ENCODE measurements at regions not wholly inside any gene's neighbourhood (a gene's known extent, or its start where the extent isn't known, plus 50 kb on each side); places are given as distances from the start of the nearest gene placed in this dataset.

DNA sequence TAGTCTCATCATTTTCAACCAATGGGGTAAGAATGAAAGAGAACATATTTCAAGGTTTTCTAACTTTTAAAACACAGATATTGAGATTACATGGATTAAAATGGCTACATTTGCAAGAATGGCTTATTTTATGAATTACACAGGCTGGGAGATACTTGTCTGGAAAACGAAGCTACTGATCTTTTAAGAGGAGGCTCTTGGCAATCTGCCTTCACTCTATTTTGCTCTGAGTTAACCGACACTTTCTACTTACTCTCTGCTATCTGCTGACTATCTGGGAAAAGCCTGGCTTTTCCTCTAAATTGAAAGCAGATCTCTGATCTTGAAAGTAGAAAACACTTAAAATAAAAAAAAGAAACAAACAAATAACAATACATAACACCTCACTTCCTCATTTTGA is 325.4 kb upstream of the LINC00305 start:
- no peaks in the 10 kb centered on the region for H3K79me1 ChIP-seq (ENCODE audit: low read depth, low read length)

DNA sequence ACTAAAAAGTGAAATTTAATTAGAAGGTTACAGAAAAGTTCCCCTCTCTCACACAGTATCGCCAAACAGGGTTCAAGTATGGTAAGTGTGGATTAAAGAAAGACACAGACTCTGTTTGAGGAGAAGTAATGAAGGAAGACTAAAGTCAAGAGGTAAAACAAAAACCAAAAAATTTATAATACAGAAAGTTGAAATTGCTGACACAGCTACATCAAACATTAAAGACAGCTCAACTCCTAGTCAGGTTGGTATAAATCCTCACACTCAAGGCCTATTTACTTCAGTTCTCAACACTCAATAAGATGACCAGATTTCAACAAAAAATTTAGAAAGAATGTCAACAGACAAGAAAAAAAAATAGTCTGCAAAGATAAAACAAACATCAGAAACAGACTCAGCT is 300.5 kb upstream of the LINC00305 start:
- H4K8ac ChIP-seq (ENCODE audit: low read depth, low read length), result no peak overlapping the region
- H3K4me2 ChIP-seq (ENCODE audit: insufficient read depth, low read length, poor library complexity, severe bottlenecking), result no peak overlapping the region
- no peak overlapping the region for H3K4me3 ChIP-seq (ENCODE audit: low read length in 2 of 2)
- H3K4me1 ChIP-seq (ENCODE audit: control insufficient read depth in 2 of 2, insufficient read depth in 1 of 2, low read depth in 1 of 2, low read length in 2 of 2), result no peaks in the 10 kb centered on the region
- H2BK15ac ChIP-seq (ENCODE audit: low read length), result no peak overlapping the region
- H3K79me1 ChIP-seq (ENCODE audit: low read depth, low read length), result no peaks in the 10 kb centered on the region
- H3K18ac ChIP-seq (ENCODE audit: low read length), result no peak overlapping the region
- H3K36me3 ChIP-seq (replicated peaks in 1 of 2; ENCODE audit: control insufficient read depth in 2 of 2, insufficient read depth in 2 of 2, low read length in 2 of 2), result no peaks in the 10 kb centered on the region
- H3K9me3 ChIP-seq (replicated peaks in 1 of 2; ENCODE audit: control insufficient read depth in 2 of 2, insufficient read depth in 1 of 2, low read depth in 1 of 2, low read length in 2 of 2), result no peaks in the 10 kb centered on the region
- WGBS, 2 donors (ENCODE audit: extremely low coverage in 2 of 2, insufficient read length in 2 of 2, insufficient replicate concordance in 1 of 2), result no CpG with 5 or more reads among the region's 1 CpG
- no peaks in the 10 kb centered on the region for H3K27me3 ChIP-seq (ENCODE audit: control insufficient read depth in 3 of 3, insufficient read depth in 3 of 3, low read depth in 1 of 3, low read length in 3 of 3)
- H3K4ac ChIP-seq (ENCODE audit: low read length), result no peak overlapping the region
- no peak overlapping the region for H3K27ac ChIP-seq (replicated peaks; ENCODE audit: low read length)
- no peak overlapping the region for H2BK12ac ChIP-seq (ENCODE audit: low read length)
- DNase-seq (ENCODE audit: low spot score), result no peak
- no peak overlapping the region for H3K23ac ChIP-seq (ENCODE audit: low read depth, low read length, poor library complexity)
- no peak overlapping the region for H3K9ac ChIP-seq (ENCODE audit: low read depth, low read length, poor library complexity)
- no peak overlapping the region for H2BK5ac ChIP-seq (ENCODE audit: low read length)
- no peak overlapping the region for H3K14ac ChIP-seq (ENCODE audit: low read length)
- H2BK120ac ChIP-seq (ENCODE audit: low read depth, low read length), result no peak overlapping the region
- H2AK5ac ChIP-seq (ENCODE audit: low read depth, low read length), result no peak overlapping the region
- H2AFZ ChIP-seq (ENCODE audit: low read length), result no peak overlapping the region
- H4K91ac ChIP-seq (ENCODE audit: low read depth, low read length, poor library complexity), result no peak overlapping the region

More for the DNA sequence above, 325.4 kb upstream of the LINC00305 start:
- Histone ChIP-seq H2BK120ac (ENCODE audit: low read depth, low read length) (no peak overlapping the region), H4K91ac (ENCODE audit: low read depth, low read length, poor library complexity) (no peak overlapping the region), H3K9ac (ENCODE audit: low read depth, low read length, poor library complexity) (no peak overlapping the region), H3K9me3 (replicated peaks in 1 of 2; ENCODE audit: control insufficient read depth in 2 of 2, insufficient read depth in 1 of 2, low read depth in 1 of 2, low read length in 2 of 2) (no peaks in the 10 kb centered on the region), H3K4ac (ENCODE audit: low read length) (no peak overlapping the region), H3K14ac (ENCODE audit: low read length) (no peak overlapping the region), H3K27me3 (ENCODE audit: control insufficient read depth in 3 of 3, insufficient read depth in 3 of 3, low read depth in 1 of 3, low read length in 3 of 3) (no peaks in the 10 kb centered on the region), H4K8ac (ENCODE audit: low read depth, low read length) (no peak overlapping the region), H3K18ac (ENCODE audit: low read length) (no peak overlapping the region), H3K4me1 (ENCODE audit: control insufficient read depth in 2 of 2, insufficient read depth in 1 of 2, low read depth in 1 of 2, low read length in 2 of 2) (no peaks in the 10 kb centered on the region), H2AK5ac (ENCODE audit: low read depth, low read length) (no peak overlapping the region), H3K4me3 (ENCODE audit: low read length in 2 of 2) (no peak overlapping the region), H3K23ac (ENCODE audit: low read depth, low read length, poor library complexity) (no peak overlapping the region), H2BK12ac (ENCODE audit: low read length) (no peak overlapping the region), H3K27ac (replicated peaks; ENCODE audit: low read length) (no peak overlapping the region), H3K4me2 (ENCODE audit: insufficient read depth, low read length, poor library complexity, severe bottlenecking) (no peak overlapping the region), H2BK5ac (ENCODE audit: low read length) (no peak overlapping the region), H3K36me3 (replicated peaks in 1 of 2; ENCODE audit: control insufficient read depth in 2 of 2, insufficient read depth in 2 of 2, low read length in 2 of 2) (peaks cover 0 to 1% of the 10 kb centered on the region in 2 donors), H2AFZ (ENCODE audit: low read length) (no peak overlapping the region), H2BK15ac (ENCODE audit: low read length) (no peak overlapping the region)
- WGBS, 2 donors (ENCODE audit: extremely low coverage in 2 of 2, insufficient read length in 2 of 2, insufficient replicate concordance in 1 of 2), result no CpG with 5 or more reads among the region's 2 CpGs
- DNase-seq (ENCODE audit: low spot score), result no peak

DNA sequence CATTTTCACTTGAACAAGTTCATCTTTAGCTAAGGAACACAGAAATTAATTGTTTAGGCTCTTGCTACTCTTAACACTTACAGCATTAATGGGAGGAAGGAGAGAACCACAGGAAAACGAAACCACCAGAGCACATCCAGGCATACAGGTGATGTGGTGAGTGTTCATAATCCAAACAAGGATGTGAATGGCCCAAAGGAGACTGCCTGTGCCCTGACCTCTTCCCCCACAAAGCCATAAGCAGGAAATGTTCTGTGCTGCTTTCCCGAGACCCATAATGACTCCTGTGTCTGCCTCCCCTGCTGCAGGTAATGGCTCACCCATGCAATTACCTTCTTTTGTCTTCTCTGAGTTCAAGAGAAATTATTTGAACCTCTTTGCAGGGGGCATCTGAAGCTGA is 295.9 kb upstream of the LINC00305 start:
- Histone ChIP-seq H4K91ac (ENCODE audit: low read depth, low read length, poor library complexity) (no peak overlapping the region), H2AK5ac (ENCODE audit: low read depth, low read length) (no peak overlapping the region), H2BK15ac (ENCODE audit: low read length) (no peak overlapping the region), H3K9ac (ENCODE audit: low read depth, low read length, poor library complexity) (no peak overlapping the region), H3K4me1 (ENCODE audit: control insufficient read depth in 2 of 2, insufficient read depth in 1 of 2, low read depth in 1 of 2, low read length in 2 of 2) (no peaks in the 10 kb centered on the region), H3K4ac (ENCODE audit: low read length) (no peak overlapping the region), H3K9me3 (replicated peaks in 1 of 2; ENCODE audit: control insufficient read depth in 2 of 2, insufficient read depth in 1 of 2, low read depth in 1 of 2, low read length in 2 of 2) (no peaks in the 10 kb centered on the region), H3K23ac (ENCODE audit: low read depth, low read length, poor library complexity) (no peak overlapping the region), H3K27ac (replicated peaks; ENCODE audit: low read length) (no peak overlapping the region), H3K4me3 (ENCODE audit: low read length in 2 of 2) (no peak overlapping the region), H2BK12ac (ENCODE audit: low read length) (no peak overlapping the region), H2AFZ (ENCODE audit: low read length) (no peak overlapping the region), H2BK120ac (ENCODE audit: low read depth, low read length) (no peak overlapping the region), H3K36me3 (replicated peaks in 1 of 2; ENCODE audit: control insufficient read depth in 2 of 2, insufficient read depth in 2 of 2, low read length in 2 of 2) (no peaks in the 10 kb centered on the region), H3K27me3 (ENCODE audit: control insufficient read depth in 3 of 3, insufficient read depth in 3 of 3, low read depth in 1 of 3, low read length in 3 of 3) (no peaks in the 10 kb centered on the region), H4K8ac (ENCODE audit: low read depth, low read length) (no peak overlapping the region), H2BK5ac (ENCODE audit: low read length) (no peak overlapping the region), H3K18ac (ENCODE audit: low read length) (no peak overlapping the region), H3K14ac (ENCODE audit: low read length) (no peak overlapping the region), H3K4me2 (ENCODE audit: insufficient read depth, low read length, poor library complexity, severe bottlenecking) (no peak overlapping the region), H3K79me1 (ENCODE audit: low read depth, low read length) (no peaks in the 10 kb centered on the region)
- DNase-seq (ENCODE audit: low spot score), result no peak
- no CpG with 5 or more reads among the region's 2 CpGs for WGBS, 2 donors (ENCODE audit: extremely low coverage in 2 of 2, insufficient read length in 2 of 2, insufficient replicate concordance in 1 of 2)

DNA sequence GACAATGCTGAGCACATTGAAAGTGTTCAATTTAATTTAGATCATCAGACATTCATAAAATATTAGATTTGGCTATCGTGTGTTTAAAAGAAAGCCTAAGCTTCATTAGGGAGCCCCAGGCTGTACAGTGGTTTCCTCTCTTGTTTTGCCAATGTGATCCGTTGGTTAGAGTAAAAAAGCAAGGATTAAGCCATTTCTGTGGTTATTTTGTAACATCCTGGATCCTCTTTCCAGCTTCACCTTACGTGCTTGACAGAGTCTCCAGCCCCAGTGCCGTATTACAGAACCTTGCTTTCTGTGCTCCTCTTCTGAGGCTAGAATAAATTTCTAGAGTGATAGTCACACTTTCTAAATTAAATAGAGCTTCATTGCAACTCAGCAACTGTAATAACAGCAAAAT is 289.3 kb upstream of the LINC00305 start:
- Histone ChIP-seq H3K14ac (ENCODE audit: low read length) (no peak overlapping the region), H3K27ac (replicated peaks; ENCODE audit: low read length) (no peak overlapping the region), H3K4me1 (ENCODE audit: control insufficient read depth in 2 of 2, insufficient read depth in 1 of 2, low read depth in 1 of 2, low read length in 2 of 2) (no peaks in the 10 kb centered on the region), H3K36me3 (replicated peaks in 1 of 2; ENCODE audit: control insufficient read depth in 2 of 2, insufficient read depth in 2 of 2, low read length in 2 of 2) (no peaks in the 10 kb centered on the region), H3K4me2 (ENCODE audit: insufficient read depth, low read length, poor library complexity, severe bottlenecking) (no peak overlapping the region), H2BK5ac (ENCODE audit: low read length) (no peak overlapping the region), H3K9me3 (replicated peaks in 1 of 2; ENCODE audit: control insufficient read depth in 2 of 2, insufficient read depth in 1 of 2, low read depth in 1 of 2, low read length in 2 of 2) (peaks cover 3 to 4% of the 10 kb centered on the region in 2 donors), H3K4me3 (ENCODE audit: low read length in 2 of 2) (no peak overlapping the region), H3K79me1 (ENCODE audit: low read depth, low read length) (no peaks in the 10 kb centered on the region), H2BK15ac (ENCODE audit: low read length) (no peak overlapping the region), H3K9ac (ENCODE audit: low read depth, low read length, poor library complexity) (no peak overlapping the region), H4K91ac (ENCODE audit: low read depth, low read length, poor library complexity) (no peak overlapping the region), H3K23ac (ENCODE audit: low read depth, low read length, poor library complexity) (no peak overlapping the region), H2AK5ac (ENCODE audit: low read depth, low read length) (no peak overlapping the region), H2BK120ac (ENCODE audit: low read depth, low read length) (no peak overlapping the region), H3K18ac (ENCODE audit: low read length) (no peak overlapping the region), H3K27me3 (ENCODE audit: control insufficient read depth in 3 of 3, insufficient read depth in 3 of 3, low read depth in 1 of 3, low read length in 3 of 3) (no peaks in the 10 kb centered on the region), H2BK12ac (ENCODE audit: low read length) (no peak overlapping the region), H3K4ac (ENCODE audit: low read length) (no peak overlapping the region), H2AFZ (ENCODE audit: low read length) (no peak overlapping the region), H4K8ac (ENCODE audit: low read depth, low read length) (no peak overlapping the region)
- WGBS, 2 donors (ENCODE audit: extremely low coverage in 2 of 2, insufficient read length in 2 of 2, insufficient replicate concordance in 1 of 2), result no CpG with 5 or more reads among the region's 4 CpGs
- DNase-seq (ENCODE audit: low spot score), result no peak
